Gastroesophageal sphincter (tissue), 3 donors: ENCODE measurements at regions not wholly inside any gene's neighbourhood (a gene's known extent, or its start where the extent isn't known, plus 50 kb on each side); places are given as distances from the start of the nearest gene placed in this dataset.

ENCODE experiments used
- EP300 ChIP-seq: sonication (generic); formaldehyde crosslinking; IDR thresholded peaks from one replicate; pipeline ENCODE4 v1.6.1; 2017; ENCODE audit warnings: antibody characterized with exemption, mild to moderate bottlenecking
- POLR2A ChIP-seq, 2 donors: fragments of 450-650 bp; IDR thresholded peaks; one replicate each; pipeline ENCODE4 v1.6.1; 2017; ENCODE audit warnings: antibody characterized with exemption in 2 of 2, mild to moderate bottlenecking in 2 of 2, moderate library complexity in 1 of 2
- POLR2AphosphoS5 ChIP-seq: sonication (generic); formaldehyde crosslinking; IDR thresholded peaks from one replicate; pipeline ENCODE4 v1.6.1; 2017; ENCODE audit warnings: antibody characterized with exemption
- TF ChIP-seq, protein P1 (sequence below), 4 experiments: fragments of 200-600 bp in 2 of 4; fragments of 450-650 bp in 2 of 4; sonication (generic) in 1 of 4; IDR thresholded peaks; one replicate each; pipeline ENCODE4 v1.5.1; 2017 to 2019; ENCODE audit warnings: antibody characterized with exemption in 4 of 4, mild to moderate bottlenecking in 2 of 4, moderate library complexity in 2 of 4

DNA sequence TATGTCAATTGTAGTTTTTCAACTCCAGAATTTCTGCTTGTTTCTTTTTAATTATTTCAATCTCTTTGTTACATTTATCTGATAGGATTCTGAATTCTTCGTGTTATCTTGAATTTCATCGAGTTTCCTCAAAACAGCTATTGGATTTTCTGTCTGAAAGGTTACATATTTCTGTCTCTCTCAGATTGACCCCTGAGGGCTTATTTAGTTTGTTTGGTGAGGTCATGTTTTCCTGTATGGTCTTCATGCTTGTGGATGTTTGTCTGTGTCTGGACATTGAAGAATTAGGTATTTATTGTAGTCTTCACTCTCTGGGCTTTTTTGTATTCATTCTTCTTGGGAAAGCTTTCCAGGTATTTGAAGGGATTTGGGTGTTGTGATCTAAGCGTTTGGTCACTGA lies 85.6 kb downstream of the SNAPC1 start:
- TF ChIP-seq, protein P1, sequence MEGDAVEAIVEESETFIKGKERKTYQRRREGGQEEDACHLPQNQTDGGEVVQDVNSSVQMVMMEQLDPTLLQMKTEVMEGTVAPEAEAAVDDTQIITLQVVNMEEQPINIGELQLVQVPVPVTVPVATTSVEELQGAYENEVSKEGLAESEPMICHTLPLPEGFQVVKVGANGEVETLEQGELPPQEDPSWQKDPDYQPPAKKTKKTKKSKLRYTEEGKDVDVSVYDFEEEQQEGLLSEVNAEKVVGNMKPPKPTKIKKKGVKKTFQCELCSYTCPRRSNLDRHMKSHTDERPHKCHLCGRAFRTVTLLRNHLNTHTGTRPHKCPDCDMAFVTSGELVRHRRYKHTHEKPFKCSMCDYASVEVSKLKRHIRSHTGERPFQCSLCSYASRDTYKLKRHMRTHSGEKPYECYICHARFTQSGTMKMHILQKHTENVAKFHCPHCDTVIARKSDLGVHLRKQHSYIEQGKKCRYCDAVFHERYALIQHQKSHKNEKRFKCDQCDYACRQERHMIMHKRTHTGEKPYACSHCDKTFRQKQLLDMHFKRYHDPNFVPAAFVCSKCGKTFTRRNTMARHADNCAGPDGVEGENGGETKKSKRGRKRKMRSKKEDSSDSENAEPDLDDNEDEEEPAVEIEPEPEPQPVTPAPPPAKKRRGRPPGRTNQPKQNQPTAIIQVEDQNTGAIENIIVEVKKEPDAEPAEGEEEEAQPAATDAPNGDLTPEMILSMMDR (IDR thresholded peaks at IDR 0.05), result no peak
- no peak for TF ChIP-seq EP300
- TF ChIP-seq POLR2AphosphoS5, result no peak
- no peak for TF ChIP-seq POLR2A (IDR thresholded peaks at IDR 0.05)
